HepG2 (cell line): ENCODE measurements at regions not wholly inside any gene's neighbourhood (a gene's known extent, or its start where the extent isn't known, plus 50 kb on each side); places are given as distances from the start of the nearest gene placed in this dataset.

ENCODE experiments used
- ESRRA ChIP-seq: sonication (generic); formaldehyde crosslinking; IDR thresholded peaks from 2 replicates; pipeline ENCODE4 v1.5.1; 2020; ENCODE audit warnings: mild to moderate bottlenecking, low read depth, missing genetic modification reagents
- MTA1 ChIP-seq: sonication (generic); formaldehyde crosslinking; IDR thresholded peaks from 2 replicates; pipeline ENCODE4 v1.4.0; 2020; ENCODE audit warnings: missing genetic modification reagents, mild to moderate bottlenecking, borderline replicate concordance
- NONO ChIP-seq, 2 experiments: fragments of 450-650 bp in 1 of 2; sonication (generic) in 1 of 2; formaldehyde crosslinking in 1 of 2; IDR thresholded peaks in 1 of 2; conservative IDR thresholded peaks in 1 of 2; 2 replicates each; pipeline versions ENCODE4 v1.6.1 to v1.8.0; 2017 to 2022; ENCODE audit warnings: mild to moderate bottlenecking in 1 of 2, missing genetic modification reagents in 1 of 2, moderate library complexity in 1 of 2
- NR2F6 ChIP-seq, 2 experiments: IDR thresholded peaks; 2 replicates each; pipeline ENCODE4 v1.6.1; 2016; ENCODE audit warnings: antibody characterized with exemption in 1 of 2, mild to moderate bottlenecking in 1 of 2
- PITX1 ChIP-seq: sonication (generic); formaldehyde crosslinking; IDR thresholded peaks from 2 replicates; pipeline ENCODE4 v1.5.1; 2020; ENCODE audit warnings: mild to moderate bottlenecking, missing genetic modification reagents
- RAD21 ChIP-seq: fragments of 450-650 bp; formaldehyde crosslinking; IDR thresholded peaks from 2 replicates; pipeline ENCODE4 v1.5.0; 2020; ENCODE audit warnings: mild to moderate bottlenecking
- RBFOX2 ChIP-seq: fragments of 200-400 bp; formaldehyde crosslinking; IDR thresholded peaks from 2 replicates; pipeline ENCODE4 v1.6.1; 2017; ENCODE audit warnings: low read depth, mild to moderate bottlenecking, low read length
- RFX1 ChIP-seq: fragments of 450-650 bp; IDR thresholded peaks from 2 replicates; pipeline ENCODE4 v1.6.1; 2017
- RXRB ChIP-seq: IDR thresholded peaks from 2 replicates; pipeline ENCODE4 v1.6.1; 2016; ENCODE audit warnings: borderline replicate concordance, missing genetic modification reagents, missing compliant biosample characterization
- SIX4 ChIP-seq: sonication (generic); formaldehyde crosslinking; IDR thresholded peaks from 2 replicates; pipeline ENCODE4 v1.4.0; 2020; ENCODE audit warnings: missing genetic modification reagents
- SPEN ChIP-seq: sonication (generic); formaldehyde crosslinking; IDR thresholded peaks from 2 replicates; pipeline ENCODE4 v1.5.1; 2020; ENCODE audit warnings: low read depth, mild to moderate bottlenecking, missing genetic modification reagents
- TBX3 ChIP-seq: fragments of 450-650 bp; IDR thresholded peaks from 2 replicates; pipeline ENCODE4 v1.6.1; 2017; ENCODE audit warnings: antibody characterized with exemption, mild to moderate bottlenecking, inconsistent platforms, borderline replicate concordance
- TGIF2 ChIP-seq: IDR thresholded peaks from 2 replicates; pipeline ENCODE4 v1.6.1; 2016; ENCODE audit warnings: control low read depth, missing compliant biosample characterization
- XBP1 ChIP-seq: sonication (generic); formaldehyde crosslinking; IDR thresholded peaks from 2 replicates; pipeline ENCODE4 v1.5.0; 2020; ENCODE audit warnings: missing genetic modification reagents
- ZNF230 ChIP-seq: sonication (generic); formaldehyde crosslinking; IDR thresholded peaks from 2 replicates; pipeline ENCODE4 v1.4.0; 2020; ENCODE audit warnings: mild to moderate bottlenecking, missing genetic modification reagents
- ZNF333 ChIP-seq: sonication (generic); formaldehyde crosslinking; IDR thresholded peaks from 2 replicates; pipeline ENCODE4 v1.4.0; 2020; ENCODE audit warnings: mild to moderate bottlenecking, missing genetic modification reagents, borderline replicate concordance
- ZNF510 ChIP-seq: sonication (generic); formaldehyde crosslinking; IDR thresholded peaks from 2 replicates; pipeline ENCODE4 v1.4.0; 2020; ENCODE audit warnings: low read depth, mild to moderate bottlenecking, missing genetic modification reagents
- ZNF572 ChIP-seq: sonication (generic); formaldehyde crosslinking; IDR thresholded peaks from 2 replicates; pipeline ENCODE4 v1.5.1; 2020; ENCODE audit warnings: mild to moderate bottlenecking, missing genetic modification reagents
- ZNF7 ChIP-seq: IDR thresholded peaks from 2 replicates; pipeline ENCODE4 v1.6.1; 2016; ENCODE audit warnings: missing biosample characterization, missing genetic modification reagents
- ZNF792 ChIP-seq: IDR thresholded peaks from 2 replicates; pipeline ENCODE4 v1.6.1; 2016
- ZSCAN9 ChIP-seq: IDR thresholded peaks from 2 replicates; pipeline ENCODE4 v1.6.1; 2016; ENCODE audit warnings: borderline replicate concordance
- TF ChIP-seq, protein P1 (sequence below): IDR thresholded peaks from 2 replicates; pipeline ENCODE4 v1.6.1; 2016; ENCODE audit warnings: low read depth, borderline replicate concordance
- TF ChIP-seq, protein P2 (sequence below): sonication (generic); formaldehyde crosslinking; IDR thresholded peaks from 2 replicates; pipeline ENCODE4 v1.5.1; 2020; ENCODE audit warnings: mild to moderate bottlenecking, moderate library complexity, missing genetic modification reagents
- TF ChIP-seq, protein P3 (sequence below): sonication (generic); formaldehyde crosslinking; IDR thresholded peaks from 2 replicates; pipeline ENCODE4 v1.4.0; 2020; ENCODE audit warnings: mild to moderate bottlenecking, missing genetic modification reagents
- TF ChIP-seq, protein P4 (sequence below): sonication (generic); formaldehyde crosslinking; IDR thresholded peaks from 2 replicates; pipeline ENCODE4 v1.8.0; 2022; ENCODE audit warnings: missing genetic modification reagents, mild to moderate bottlenecking, borderline replicate concordance
- TF ChIP-seq, protein P5 (sequence below): sonication (generic); formaldehyde crosslinking; IDR thresholded peaks from 2 replicates; pipeline ENCODE4 v1.4.0; 2020; ENCODE audit warnings: missing genetic modification reagents, borderline replicate concordance

DNA sequence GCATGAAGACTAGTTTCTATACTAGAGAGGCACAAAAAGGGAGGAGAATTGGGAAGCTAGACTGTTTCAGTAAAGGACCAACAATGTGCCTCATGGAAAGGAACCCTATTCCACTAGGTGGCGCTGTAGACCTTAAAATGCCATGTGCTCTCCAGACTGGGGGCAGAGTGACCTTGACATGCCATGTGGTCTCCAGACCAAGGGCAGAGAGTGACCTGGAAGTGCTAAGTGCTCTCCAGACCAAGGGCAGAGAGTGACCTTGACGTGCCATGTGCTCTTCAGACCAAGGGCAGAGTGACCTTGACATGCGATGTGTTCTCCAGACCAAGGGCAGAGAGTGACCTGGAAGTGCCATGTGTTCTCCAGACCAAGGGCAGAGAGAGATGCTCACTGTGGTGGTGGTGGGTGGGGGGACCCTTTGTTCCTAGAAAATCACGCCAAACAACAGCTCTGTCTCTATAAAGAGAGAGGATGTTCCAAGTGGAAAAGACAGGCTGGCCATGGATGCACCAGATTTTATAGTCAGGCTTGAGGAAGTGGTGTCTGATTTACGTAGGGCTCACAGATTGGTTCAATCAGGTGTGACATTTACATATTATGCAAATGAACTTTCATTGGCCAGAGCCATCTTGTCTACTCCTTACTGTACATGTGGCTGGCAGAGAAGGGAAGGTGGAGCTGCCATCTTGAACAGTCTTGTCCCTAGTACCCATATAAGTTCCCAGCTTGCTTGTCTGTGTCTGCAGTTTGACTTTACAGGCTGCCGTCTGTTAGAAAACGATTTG lies 344.0 kb upstream of the DDX18 start (continued):
- TF ChIP-seq, protein P1, sequence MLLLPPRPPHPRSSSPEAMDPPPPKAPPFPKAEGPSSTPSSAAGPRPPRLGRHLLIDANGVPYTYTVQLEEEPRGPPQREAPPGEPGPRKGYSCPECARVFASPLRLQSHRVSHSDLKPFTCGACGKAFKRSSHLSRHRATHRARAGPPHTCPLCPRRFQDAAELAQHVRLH (CRISPR knock-in tag): no peak
- TF ChIP-seq PITX1 (CRISPR knock-in tag) (no peak), ZNF792 (CRISPR knock-in tag) (no peak), TGIF2 (no peak), XBP1 (CRISPR knock-in tag) (no peak), ZSCAN9 (no peak), RFX1 (no peak), ZNF7 (CRISPR knock-in tag) (no peak), RBFOX2 (no peak), MTA1 (no peak), ZNF230 (no peak), RXRB (CRISPR knock-in tag) (0 out of 2 replicates have a peak, but pooled peaks have one; percentile 13), NONO (IDR thresholded peaks at IDR 0.05) (no peak), NONO (CRISPR knock-in tag; conservative IDR thresholded peaks at IDR 0.05) (no peak), NR2F6 (IDR thresholded peaks at IDR 0.05) (no peak), NR2F6 (CRISPR knock-in tag; IDR thresholded peaks at IDR 0.05) (0 out of 2 replicates have a peak, but pooled peaks have one; percentile 34), SIX4 (CRISPR knock-in tag) (no peak), ZNF510 (CRISPR knock-in tag) (no peak), ESRRA (CRISPR knock-in tag) (peak; percentile 100), ZNF333 (CRISPR knock-in tag) (no peak), SPEN (CRISPR knock-in tag) (no peak), RAD21 (CRISPR knock-in tag) (peak; percentile 72), ZNF572 (CRISPR knock-in tag) (no peak), TBX3 (no peak)
- TF ChIP-seq, protein P2, sequence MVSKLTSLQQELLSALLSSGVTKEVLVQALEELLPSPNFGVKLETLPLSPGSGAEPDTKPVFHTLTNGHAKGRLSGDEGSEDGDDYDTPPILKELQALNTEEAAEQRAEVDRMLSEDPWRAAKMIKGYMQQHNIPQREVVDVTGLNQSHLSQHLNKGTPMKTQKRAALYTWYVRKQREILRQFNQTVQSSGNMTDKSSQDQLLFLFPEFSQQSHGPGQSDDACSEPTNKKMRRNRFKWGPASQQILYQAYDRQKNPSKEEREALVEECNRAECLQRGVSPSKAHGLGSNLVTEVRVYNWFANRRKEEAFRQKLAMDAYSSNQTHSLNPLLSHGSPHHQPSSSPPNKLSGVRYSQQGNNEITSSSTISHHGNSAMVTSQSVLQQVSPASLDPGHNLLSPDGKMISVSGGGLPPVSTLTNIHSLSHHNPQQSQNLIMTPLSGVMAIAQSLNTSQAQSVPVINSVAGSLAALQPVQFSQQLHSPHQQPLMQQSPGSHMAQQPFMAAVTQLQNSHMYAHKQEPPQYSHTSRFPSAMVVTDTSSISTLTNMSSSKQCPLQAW: no peak
- TF ChIP-seq, protein P3, sequence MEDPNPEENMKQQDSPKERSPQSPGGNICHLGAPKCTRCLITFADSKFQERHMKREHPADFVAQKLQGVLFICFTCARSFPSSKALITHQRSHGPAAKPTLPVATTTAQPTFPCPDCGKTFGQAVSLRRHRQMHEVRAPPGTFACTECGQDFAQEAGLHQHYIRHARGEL (CRISPR knock-in tag): no peak
- TF ChIP-seq, protein P4, sequence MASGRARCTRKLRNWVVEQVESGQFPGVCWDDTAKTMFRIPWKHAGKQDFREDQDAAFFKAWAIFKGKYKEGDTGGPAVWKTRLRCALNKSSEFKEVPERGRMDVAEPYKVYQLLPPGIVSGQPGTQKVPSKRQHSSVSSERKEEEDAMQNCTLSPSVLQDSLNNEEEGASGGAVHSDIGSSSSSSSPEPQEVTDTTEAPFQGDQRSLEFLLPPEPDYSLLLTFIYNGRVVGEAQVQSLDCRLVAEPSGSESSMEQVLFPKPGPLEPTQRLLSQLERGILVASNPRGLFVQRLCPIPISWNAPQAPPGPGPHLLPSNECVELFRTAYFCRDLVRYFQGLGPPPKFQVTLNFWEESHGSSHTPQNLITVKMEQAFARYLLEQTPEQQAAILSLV (CRISPR knock-in tag): 0 out of 2 replicates have a peak, but pooled peaks have one; percentile 36
- TF ChIP-seq, protein P5, sequence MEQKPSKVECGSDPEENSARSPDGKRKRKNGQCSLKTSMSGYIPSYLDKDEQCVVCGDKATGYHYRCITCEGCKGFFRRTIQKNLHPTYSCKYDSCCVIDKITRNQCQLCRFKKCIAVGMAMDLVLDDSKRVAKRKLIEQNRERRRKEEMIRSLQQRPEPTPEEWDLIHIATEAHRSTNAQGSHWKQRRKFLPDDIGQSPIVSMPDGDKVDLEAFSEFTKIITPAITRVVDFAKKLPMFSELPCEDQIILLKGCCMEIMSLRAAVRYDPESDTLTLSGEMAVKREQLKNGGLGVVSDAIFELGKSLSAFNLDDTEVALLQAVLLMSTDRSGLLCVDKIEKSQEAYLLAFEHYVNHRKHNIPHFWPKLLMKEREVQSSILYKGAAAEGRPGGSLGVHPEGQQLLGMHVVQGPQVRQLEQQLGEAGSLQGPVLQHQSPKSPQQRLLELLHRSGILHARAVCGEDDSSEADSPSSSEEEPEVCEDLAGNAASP (CRISPR knock-in tag): no peak
